GM18499 (cell line): ENCODE measurements at regions not wholly inside any gene's neighbourhood (a gene's known extent, or its start where the extent isn't known, plus 50 kb on each side); places are given as distances from the start of the nearest gene placed in this dataset.
"Not testable (repeated sequence)": the region's sequence is repeated elsewhere in the genome, so short reads cannot be mapped to it uniquely, and the experiment has no call there.

Experiments used
- ATAC-seq: cut with Tn5 transposase; IDR thresholded peaks from one replicate; pipeline ENCODE4 v1.9.1; 2021; ENCODE audit warnings: moderate number of reproducible peaks; ENCODE audit not compliant: insufficient read depth, unreplicated experiment

- ATAC-seq, result no peak
Measured at GRCh38 chr1:88291611-88292354, 392.3 kb upstream of the PKN2 start.

DNA sequence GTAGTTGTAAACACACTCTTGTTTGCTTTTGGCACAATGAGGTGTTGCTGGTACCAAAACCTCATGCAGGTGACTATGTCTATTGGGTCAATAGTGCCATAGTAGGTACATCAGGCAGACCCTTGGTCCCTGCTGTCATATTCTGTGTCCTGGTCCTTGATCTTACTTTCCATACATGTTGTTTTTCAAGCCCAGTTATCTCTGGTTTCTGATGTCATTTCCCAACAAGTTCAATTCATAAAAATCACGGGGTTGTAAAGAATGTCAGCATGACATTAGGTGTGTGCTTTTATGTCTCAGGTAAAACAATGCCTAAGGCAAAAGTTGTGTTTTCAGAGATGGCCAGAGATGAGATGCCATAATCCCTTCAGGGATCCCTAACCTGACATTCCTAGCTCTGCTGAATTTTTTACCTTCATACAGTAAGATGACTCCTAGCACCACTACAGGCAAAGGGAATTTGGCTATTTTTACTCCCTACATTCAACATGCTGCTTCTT, 390.3 kb upstream of the PKN2 start:
- no peak for ATAC-seq

DNA sequence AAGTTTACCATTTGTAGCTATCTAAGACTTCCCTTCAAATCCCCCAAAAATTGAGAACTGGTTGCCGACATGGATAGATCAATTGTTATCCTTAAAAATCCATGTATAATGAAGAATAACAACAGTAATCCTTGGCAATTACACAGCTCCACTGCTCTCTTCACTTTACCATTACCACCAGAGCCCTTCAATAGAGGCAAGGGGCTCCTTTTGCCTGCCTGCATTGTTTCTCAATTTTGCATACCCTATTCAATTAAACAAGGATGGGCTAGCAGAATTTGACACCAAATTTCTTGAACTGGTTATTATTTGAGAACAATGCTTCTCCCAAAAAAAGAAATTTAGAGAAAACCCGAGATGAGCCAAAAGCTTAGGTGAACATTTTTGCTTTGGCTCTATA, 387.8 kb upstream of the PKN2 start:
- no peak for ATAC-seq

DNA sequence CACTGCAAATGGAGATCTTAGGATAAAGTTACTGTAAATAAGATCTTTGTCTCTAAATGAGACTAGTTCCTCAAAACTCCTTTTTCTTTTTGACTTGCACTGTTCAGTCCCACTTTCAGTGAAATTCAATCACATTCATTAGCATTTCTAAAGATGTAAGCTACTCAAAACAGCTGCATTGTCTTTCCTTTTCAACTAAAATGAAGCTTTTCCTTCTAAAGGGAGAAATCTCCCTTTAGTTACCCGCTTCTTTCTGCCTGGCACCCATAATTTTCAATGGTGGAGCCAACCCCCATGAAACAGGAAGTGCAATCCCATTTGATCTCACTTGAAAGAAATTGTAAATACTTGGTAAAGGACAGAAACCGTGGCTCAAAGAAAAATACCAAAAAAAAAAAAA, 387.4 kb upstream of the PKN2 start:
- no peak for ATAC-seq

GRCh38 chr1:88298506-88298905, 385.6 kb upstream of the PKN2 start:
- no peak for ATAC-seq

DNA sequence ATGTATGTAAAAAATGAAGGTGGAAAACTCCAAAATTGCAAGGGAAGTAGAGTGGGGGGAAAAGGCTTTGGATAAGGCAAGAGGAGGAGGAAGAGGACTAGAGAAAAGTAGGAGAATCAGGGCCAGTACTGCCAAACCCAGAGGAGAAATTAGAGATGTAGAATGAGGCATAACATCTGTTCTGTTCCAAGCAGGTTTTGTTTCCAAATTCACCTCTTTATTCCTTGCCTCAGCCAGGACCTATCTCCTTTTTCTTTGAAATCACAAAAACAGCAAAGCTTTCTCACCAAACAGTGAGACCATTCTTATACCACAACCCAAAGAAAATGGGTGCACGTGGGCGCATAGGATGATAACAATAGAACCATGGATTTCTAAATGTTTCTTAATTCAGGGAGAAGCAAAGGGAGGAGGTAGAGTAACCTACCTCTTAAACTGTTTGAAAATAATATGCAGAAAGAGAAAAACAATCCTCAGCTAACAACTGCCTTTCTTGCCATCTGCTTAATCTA, 383.3 kb upstream of the PKN2 start:
- ATAC-seq, result no peak

DNA sequence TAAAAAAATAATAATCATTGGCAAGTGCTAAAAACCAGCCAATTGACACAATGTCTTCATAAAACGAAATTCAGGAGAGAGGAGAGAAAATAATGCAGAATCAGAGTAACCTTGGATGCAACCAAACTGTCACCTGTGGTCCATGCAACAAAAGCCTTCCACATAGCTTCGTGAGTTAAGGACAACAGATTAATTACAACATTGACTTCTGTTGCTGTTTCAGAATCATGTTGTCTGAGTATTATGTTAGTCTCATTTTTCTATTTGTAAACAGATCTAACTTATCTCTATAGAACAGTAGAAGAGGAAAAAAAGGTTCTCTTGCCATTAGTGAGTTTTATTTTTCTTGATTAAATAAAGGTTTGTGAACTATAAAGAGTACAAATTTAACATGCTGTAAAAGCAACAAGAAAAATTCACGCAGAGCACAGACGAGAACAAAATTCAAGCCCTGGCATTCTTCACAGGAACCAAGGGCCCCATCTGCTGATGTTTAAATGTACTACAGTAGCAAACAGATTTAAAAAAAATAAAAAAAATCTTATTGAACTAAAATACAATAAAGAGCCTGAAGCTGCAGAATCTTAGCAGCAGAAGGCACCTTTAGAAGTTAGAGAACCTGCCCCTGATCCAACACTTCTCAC, 381.1 kb upstream of the PKN2 start:
- no peak for ATAC-seq

- no peak for ATAC-seq
Measured at GRCh38 chr1:88311265-88311664, 372.8 kb upstream of the PKN2 start.

- no peak for ATAC-seq
Measured at GRCh38 chr1:88311907-88312306, 372.2 kb upstream of the PKN2 start.

GRCh38 chr1:88317396-88317795, 366.7 kb upstream of the PKN2 start:
- ATAC-seq, result no peak

- ATAC-seq, result no peak
Measured at GRCh38 chr1:88318740-88319139, 365.3 kb upstream of the PKN2 start.

DNA sequence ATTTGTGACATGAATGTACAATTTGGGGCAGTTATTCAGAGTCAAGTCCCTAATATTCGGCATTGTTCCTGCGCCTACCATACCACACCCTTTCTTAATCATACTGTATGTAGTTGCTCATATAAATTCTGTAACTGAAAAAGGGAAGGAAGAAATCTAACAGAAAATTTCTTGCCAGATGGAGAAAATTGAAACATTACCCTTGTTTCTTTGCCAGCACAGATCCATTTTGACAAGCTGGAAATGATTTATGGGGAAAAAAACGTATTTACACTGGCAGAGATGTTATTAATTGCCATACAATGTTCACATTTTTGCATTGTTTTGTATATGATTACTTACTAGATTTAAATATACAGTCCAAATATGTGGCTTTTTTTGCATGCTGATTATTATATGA, 363.8 kb upstream of the PKN2 start:
- no peak for ATAC-seq

DNA sequence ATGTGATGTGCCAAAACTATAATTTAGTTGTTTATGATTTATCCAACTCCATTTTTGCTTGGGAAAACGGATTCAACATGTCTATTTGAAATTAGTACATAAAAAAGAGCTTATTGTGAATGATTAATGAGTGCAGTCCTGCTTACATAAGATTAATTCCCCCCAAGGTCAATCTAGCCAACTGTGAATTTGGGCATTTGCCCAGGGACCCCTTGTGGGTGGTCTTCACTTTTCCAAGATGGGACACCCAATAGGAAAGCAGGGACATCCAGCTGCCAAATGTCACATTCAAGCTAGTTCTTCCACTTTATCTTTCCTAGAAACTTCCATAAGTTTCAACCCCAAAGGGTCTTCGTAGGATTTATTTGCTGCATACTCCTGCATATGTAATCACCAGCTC, 362.4 kb upstream of the PKN2 start:
- no peak for ATAC-seq

DNA sequence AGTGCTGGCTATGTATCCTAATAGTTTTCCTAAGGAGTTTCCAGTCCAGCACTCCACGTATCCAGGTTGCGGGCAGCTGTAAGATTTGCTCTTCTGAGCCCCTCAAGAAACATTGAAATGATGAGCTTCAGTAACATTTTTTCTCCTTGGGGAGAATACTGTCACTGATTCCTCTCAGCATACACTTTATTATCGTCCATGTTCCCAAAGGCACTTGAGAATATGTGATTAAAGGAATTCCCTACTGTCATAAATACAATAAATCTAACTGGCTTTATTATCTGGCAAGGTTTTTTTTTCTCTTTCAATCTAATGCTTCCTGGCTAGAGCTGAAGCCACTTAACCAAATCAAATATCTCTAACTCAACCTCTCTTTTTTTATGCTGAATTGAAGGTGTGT, 359.2 kb upstream of the PKN2 start:
- ATAC-seq, result no peak

DNA sequence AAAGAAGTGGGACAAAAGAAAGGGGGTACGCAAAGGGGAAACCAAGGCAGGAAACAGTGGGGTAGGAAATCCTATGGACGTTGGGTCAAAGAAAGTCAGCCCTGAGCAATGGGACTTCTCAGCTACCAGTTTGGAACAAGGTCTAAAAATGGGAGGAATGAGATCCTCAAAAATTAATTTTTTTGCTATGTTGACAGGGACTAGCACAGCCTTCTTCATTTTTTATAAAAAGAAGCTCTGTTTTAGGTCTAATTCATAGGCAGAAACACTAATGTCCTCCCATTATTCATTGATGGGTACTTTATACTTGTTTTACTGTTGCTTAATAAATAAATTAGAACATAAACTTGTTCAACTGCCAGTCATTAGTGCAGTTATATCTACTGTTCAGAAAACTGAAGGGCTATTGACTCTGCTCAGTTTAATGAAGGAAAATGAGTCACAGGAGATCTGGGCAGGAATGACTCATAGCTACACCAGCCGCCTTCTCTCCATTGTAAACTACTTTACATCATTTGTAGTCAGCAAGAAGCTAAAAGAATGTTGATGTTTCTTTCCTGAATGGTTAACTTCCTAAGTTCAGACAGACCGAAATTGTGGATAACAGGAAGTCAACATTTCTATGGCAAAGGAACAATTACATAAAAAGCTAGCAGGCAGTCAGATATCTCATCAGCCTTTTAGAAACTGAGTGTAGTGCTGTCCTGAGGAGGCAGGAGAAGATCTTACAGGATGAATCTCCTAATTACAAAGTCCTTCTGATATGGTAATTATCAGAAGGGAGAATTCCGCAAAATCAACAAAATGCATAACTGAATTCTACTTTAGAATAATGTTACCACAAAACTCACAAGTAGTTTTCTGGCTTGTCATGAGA, 356.4 kb upstream of the PKN2 start:
- peak; percentile 56 for ATAC-seq

- ATAC-seq, result no peak
Measured at GRCh38 chr1:88330201-88330600, 353.9 kb upstream of the PKN2 start.

DNA sequence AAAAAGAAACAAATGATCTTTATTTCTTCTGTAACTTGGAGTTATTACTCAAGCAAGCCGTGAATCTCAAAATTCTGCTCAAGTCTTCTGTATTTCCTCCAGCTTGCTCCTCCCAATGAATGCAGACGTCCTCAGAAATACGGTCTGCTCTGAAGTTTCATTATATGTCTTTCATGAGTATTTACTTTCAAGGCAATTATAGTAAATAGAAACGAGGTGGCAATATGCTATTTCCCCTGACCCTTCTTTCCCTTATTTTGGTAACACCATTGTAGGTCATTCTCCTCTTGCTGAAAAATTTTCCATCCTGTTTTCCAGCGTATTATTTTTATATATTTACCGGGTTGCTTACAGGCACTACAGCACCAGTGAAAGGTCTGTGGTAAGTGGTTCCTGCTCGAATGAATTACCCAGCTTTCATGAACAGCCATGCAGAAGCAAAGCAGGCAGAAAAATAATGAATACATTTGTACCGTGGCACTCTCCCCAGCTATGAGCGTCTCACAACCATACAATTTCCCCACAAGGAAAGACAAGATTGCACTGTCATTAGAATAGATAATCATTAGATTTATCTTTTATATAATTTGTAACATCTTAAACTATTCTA, 350.9 kb upstream of the PKN2 start:
- no peak for ATAC-seq

DNA sequence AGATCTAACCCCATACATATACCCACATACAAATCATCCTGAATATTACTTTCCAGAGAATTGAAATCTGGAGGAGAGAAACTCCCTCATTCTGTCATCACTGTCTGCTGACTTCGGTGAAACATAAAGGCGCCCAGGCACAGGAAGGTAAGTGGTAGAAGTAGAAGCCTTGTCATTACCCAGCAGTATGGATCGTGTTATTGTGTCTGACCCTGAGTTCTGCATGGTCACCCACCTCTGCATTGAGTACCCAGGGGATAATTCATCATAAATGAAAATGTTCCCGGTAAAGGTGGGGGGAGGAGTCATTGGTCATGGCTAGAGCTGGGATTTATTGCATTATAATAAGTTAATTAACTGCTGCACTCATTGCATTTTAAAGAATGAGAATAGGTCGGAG, 342.6 kb upstream of the PKN2 start:
- ATAC-seq, result no peak

DNA sequence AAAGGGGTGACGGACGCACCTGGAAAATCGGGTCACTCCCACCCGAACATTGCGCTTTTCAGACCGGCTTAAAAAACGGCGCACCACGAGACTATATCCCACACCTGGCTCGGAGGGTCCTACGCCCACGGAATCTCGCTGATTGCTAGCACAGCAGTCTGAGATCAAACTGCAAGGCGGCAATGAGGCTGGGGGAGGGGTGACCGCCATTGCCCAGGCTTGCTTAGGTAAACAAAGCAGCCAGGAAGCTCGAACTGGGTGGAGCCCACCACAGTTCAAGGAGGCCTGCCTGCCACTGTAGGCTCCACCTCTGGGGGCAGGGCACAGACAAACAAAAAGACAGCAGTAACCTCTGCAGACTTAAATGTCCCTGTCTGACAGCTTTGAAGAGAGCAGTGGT, 342.0 kb upstream of the PKN2 start:
- not testable (repeated sequence) for ATAC-seq

- ATAC-seq, result no peak
Measured at GRCh38 chr1:88350648-88351047, 333.4 kb upstream of the PKN2 start.
